Smooth muscle cell (in vitro differentiated cells): ENCODE measurements at regions not wholly inside any gene's neighbourhood (a gene's known extent, or its start where the extent isn't known, plus 50 kb on each side); places are given as distances from the start of the nearest gene placed in this dataset.

Experiments
- DNase-seq: peaks from one replicate; lab custom pipeline; 2025; ENCODE audit not compliant: unreplicated experiment; lab: John Stamatoyannopoulos, UW
- H2AFZ ChIP-seq: fragments of 200-600 bp; sonication (generic); 2 replicates; pipeline ENCODE4 v1.6.0; 2016; ENCODE audit warnings: antibody characterized with exemption, low read depth, mild to moderate bottlenecking
- H3F3A ChIP-seq: fragments of 200-600 bp; sonication (generic); 2 replicates; pipeline ENCODE4 v1.6.0; 2017; ENCODE audit warnings: antibody characterized with exemption, low read depth
- H3K27ac ChIP-seq: fragments of 200-600 bp; sonication (generic); 2 replicates; pipeline ENCODE4 v1.5.1; 2016; ENCODE audit warnings: low read depth, mild to moderate bottlenecking
- H3K27me3 ChIP-seq: fragments of 200-600 bp; sonication (generic); 2 replicates; pipeline ENCODE4 v1.6.1; 2016; ENCODE audit warnings: low read depth, mild to moderate bottlenecking
- H3K36me3 ChIP-seq: fragments of 200-600 bp; sonication (generic); 2 replicates; pipeline ENCODE4 v1.5.1; 2016; ENCODE audit warnings: low read depth
- H3K4me1 ChIP-seq: fragments of 200-600 bp; sonication (generic); 2 replicates; pipeline ENCODE4 v1.5.1; 2016; ENCODE audit warnings: low read depth
- H3K4me2 ChIP-seq: fragments of 200-600 bp; sonication (generic); 2 replicates; pipeline ENCODE4 v1.6.0; 2016; ENCODE audit warnings: mild to moderate bottlenecking
- H3K4me3 ChIP-seq: fragments of 200-600 bp; sonication (generic); 2 replicates; pipeline ENCODE4 v1.5.1; 2016; ENCODE audit warnings: mild to moderate bottlenecking
- H3K79me2 ChIP-seq: fragments of 200-600 bp; sonication (generic); 2 replicates; pipeline ENCODE4 v1.6.0; 2016; ENCODE audit warnings: low read depth, mild to moderate bottlenecking
- H3K9ac ChIP-seq: fragments of 200-600 bp; sonication (generic); 2 replicates; pipeline ENCODE4 v1.6.0; 2016; ENCODE audit warnings: low read depth
- H3K9me3 ChIP-seq: fragments of 200-600 bp; sonication (generic); replicated peaks from 2 replicates; pipeline ENCODE4 v1.5.1; 2016; ENCODE audit warnings: low read depth
- H4K20me1 ChIP-seq: fragments of 200-600 bp; sonication (generic); 2 replicates; pipeline ENCODE4 v1.6.0; 2016; ENCODE audit warnings: low read depth
- CTCF ChIP-seq: fragments of 200-600 bp; sonication (generic); IDR thresholded peaks from 2 replicates; pipeline ENCODE4 v1.5.1; 2017; ENCODE audit warnings: borderline replicate concordance, mild to moderate bottlenecking, antibody characterized with exemption; ENCODE audit not compliant: insufficient read depth, poor library complexity, severe bottlenecking
- WGBS: methylation state at CpG from one replicate; pipeline ENCODE4 v1.1.7; 2016; ENCODE audit warnings: low lambda C conversion rate; 5-methylcytosine and 5-hydroxymethylcytosine counted together

- no peak overlapping the region for H2AFZ ChIP-seq
- H3K4me2 ChIP-seq = no peak overlapping the region
- H3K9me3 ChIP-seq = no peaks in the 10 kb centered on the region
- WGBS = 91% methylated on average over 2 of the region's 2 CpGs
- H3K9ac ChIP-seq = no peak overlapping the region
- no peak overlapping the region for H3K27ac ChIP-seq
- H3K4me1 ChIP-seq = no peaks in the 10 kb centered on the region
- no peaks in the 10 kb centered on the region for H3K27me3 ChIP-seq
- no peaks in the 10 kb centered on the region for H3K79me2 ChIP-seq
- H3K36me3 ChIP-seq = no peaks in the 10 kb centered on the region
- DNase-seq = no peak
- H3F3A ChIP-seq = no peaks in the 10 kb centered on the region
- no peak overlapping the region for H3K4me3 ChIP-seq
- no peaks in the 10 kb centered on the region for H4K20me1 ChIP-seq
- TF ChIP-seq CTCF = no peak
Measured at GRCh38 chr3:101149707-101150106, 156.5 kb upstream of the ABI3BP start.

GRCh38 chr3:101149251-101149650 lies 156.0 kb upstream of the ABI3BP start:
- no peak for TF ChIP-seq CTCF
- WGBS = 70% methylated on average over 1 of the region's 1 CpG
- no peak overlapping the region for H3K4me2 ChIP-seq
- H4K20me1 ChIP-seq = no peaks in the 10 kb centered on the region
- H3K4me1 ChIP-seq = no peaks in the 10 kb centered on the region
- no peak overlapping the region for H3K4me3 ChIP-seq
- H3K36me3 ChIP-seq = no peaks in the 10 kb centered on the region
- DNase-seq = no peak
- no peaks in the 10 kb centered on the region for H3F3A ChIP-seq
- no peak overlapping the region for H3K27ac ChIP-seq
- no peak overlapping the region for H2AFZ ChIP-seq
- no peaks in the 10 kb centered on the region for H3K9me3 ChIP-seq
- no peaks in the 10 kb centered on the region for H3K79me2 ChIP-seq
- no peaks in the 10 kb centered on the region for H3K27me3 ChIP-seq
- no peak overlapping the region for H3K9ac ChIP-seq

GRCh38 chr3:101148001-101148400 lies 154.8 kb upstream of the ABI3BP start:
- no peak overlapping the region for H3K27ac ChIP-seq
- H2AFZ ChIP-seq = no peak overlapping the region
- no peaks in the 10 kb centered on the region for H3F3A ChIP-seq
- H4K20me1 ChIP-seq = no peaks in the 10 kb centered on the region
- no peak for TF ChIP-seq CTCF
- H3K27me3 ChIP-seq = no peaks in the 10 kb centered on the region
- DNase-seq = no peak
- WGBS = 80% methylated on average over 3 of the region's 3 CpGs
- no peaks in the 10 kb centered on the region for H3K79me2 ChIP-seq
- no peaks in the 10 kb centered on the region for H3K9me3 ChIP-seq
- no peaks in the 10 kb centered on the region for H3K36me3 ChIP-seq
- H3K4me1 ChIP-seq = no peaks in the 10 kb centered on the region
- no peak overlapping the region for H3K4me2 ChIP-seq
- H3K9ac ChIP-seq = no peak overlapping the region
- H3K4me3 ChIP-seq = no peak overlapping the region

GRCh38 chr3:101146946-101147345 lies 153.7 kb upstream of the ABI3BP start:
- WGBS = 75% methylated on average over 2 of the region's 2 CpGs
- no peaks in the 10 kb centered on the region for H3K36me3 ChIP-seq
- H3F3A ChIP-seq = no peaks in the 10 kb centered on the region
- H3K79me2 ChIP-seq = no peaks in the 10 kb centered on the region
- no peak overlapping the region for H3K9ac ChIP-seq
- H3K9me3 ChIP-seq = no peaks in the 10 kb centered on the region
- no peaks in the 10 kb centered on the region for H3K27me3 ChIP-seq
- no peak overlapping the region for H2AFZ ChIP-seq
- no peak overlapping the region for H3K27ac ChIP-seq
- no peaks in the 10 kb centered on the region for H3K4me1 ChIP-seq
- no peak for TF ChIP-seq CTCF
- H3K4me2 ChIP-seq = no peak overlapping the region
- no peak for DNase-seq
- no peaks in the 10 kb centered on the region for H4K20me1 ChIP-seq
- H3K4me3 ChIP-seq = no peak overlapping the region
